ENCODE measurements at regions not wholly inside any gene's neighbourhood (a gene's known extent, or its start where the extent isn't known, plus 50 kb on each side); places are given as distances from the start of the nearest gene placed in this dataset.

GRCh38 chr7:31234836-31235605, 105.5 kb downstream of the NEUROD6 start:
- no peak for TF ChIP-seq POLR2A (IDR thresholded peaks at IDR 0.05; ENCODE audit: low read length)
- no peak for TF ChIP-seq GATA1 (IDR thresholded peaks at IDR 0.05; ENCODE audit: low read depth, low read length)
